KOPT-K1 (cell line): ENCODE measurements at regions not wholly inside any gene's neighbourhood (a gene's known extent, or its start where the extent isn't known, plus 50 kb on each side); places are given as distances from the start of the nearest gene placed in this dataset.

Experiments
- H3K27ac ChIP-seq: fragments of 200-600 bp; sonication (generic); 2 replicates; pipeline ENCODE4 v1.5.1; 2016; ENCODE audit warnings: antibody characterized with exemption, mild to moderate bottlenecking, low read depth, low read length; ENCODE audit not compliant: poor library complexity, severe bottlenecking
- H3K36me3 ChIP-seq: fragments of 200-600 bp; sonication (generic); 2 replicates; pipeline ENCODE4 v1.5.1; 2017; ENCODE audit warnings: antibody characterized with exemption, mild to moderate bottlenecking, low read length, moderate library complexity; ENCODE audit not compliant: insufficient read depth
- H3K9me3 ChIP-seq: fragments of 200-600 bp; sonication (generic); 2 replicates; pipeline ENCODE4 v1.5.1; 2017; ENCODE audit warnings: antibody characterized with exemption, low read length, mild to moderate bottlenecking; ENCODE audit not compliant: insufficient read depth, poor library complexity, severe bottlenecking

DNA sequence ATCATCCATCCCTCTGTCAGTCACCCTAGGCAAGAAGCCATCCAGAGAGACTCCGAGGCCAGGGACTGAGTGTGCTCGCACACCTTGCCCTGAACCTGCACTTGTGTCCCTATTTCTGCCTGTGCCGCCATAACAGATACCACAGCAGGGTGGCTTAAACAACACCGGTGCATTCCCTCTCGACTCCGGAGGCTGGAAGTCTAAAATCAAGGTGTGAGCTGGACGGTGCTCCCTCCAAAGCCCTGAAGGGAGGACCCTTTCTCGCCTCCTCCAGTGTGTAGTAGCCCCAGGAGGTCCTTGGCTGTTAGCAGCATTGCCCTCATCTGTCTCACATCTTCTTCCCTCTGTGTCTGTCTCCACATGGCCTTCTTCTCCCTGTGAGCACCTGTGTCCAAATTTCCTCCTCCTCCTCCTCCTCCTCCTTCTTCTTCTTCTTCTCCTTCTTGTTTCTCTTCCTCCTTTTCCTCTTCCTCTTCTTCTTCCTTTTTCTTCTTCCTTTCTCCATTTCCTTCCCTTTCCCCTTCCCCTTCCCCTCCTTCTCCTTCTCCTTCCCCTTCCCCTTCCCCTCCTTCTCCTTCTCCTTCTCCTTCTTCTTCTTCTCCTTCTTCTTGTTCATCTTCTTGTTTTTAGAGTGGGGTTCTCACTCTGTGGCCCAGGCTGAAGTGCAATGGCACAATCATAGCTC is 98.1 kb upstream of the ENPP6 start:
- no peaks in the 10 kb centered on the region for H3K36me3 ChIP-seq
- H3K9me3 ChIP-seq, result no peaks in the 10 kb centered on the region
- H3K27ac ChIP-seq, result no peak overlapping the region

DNA sequence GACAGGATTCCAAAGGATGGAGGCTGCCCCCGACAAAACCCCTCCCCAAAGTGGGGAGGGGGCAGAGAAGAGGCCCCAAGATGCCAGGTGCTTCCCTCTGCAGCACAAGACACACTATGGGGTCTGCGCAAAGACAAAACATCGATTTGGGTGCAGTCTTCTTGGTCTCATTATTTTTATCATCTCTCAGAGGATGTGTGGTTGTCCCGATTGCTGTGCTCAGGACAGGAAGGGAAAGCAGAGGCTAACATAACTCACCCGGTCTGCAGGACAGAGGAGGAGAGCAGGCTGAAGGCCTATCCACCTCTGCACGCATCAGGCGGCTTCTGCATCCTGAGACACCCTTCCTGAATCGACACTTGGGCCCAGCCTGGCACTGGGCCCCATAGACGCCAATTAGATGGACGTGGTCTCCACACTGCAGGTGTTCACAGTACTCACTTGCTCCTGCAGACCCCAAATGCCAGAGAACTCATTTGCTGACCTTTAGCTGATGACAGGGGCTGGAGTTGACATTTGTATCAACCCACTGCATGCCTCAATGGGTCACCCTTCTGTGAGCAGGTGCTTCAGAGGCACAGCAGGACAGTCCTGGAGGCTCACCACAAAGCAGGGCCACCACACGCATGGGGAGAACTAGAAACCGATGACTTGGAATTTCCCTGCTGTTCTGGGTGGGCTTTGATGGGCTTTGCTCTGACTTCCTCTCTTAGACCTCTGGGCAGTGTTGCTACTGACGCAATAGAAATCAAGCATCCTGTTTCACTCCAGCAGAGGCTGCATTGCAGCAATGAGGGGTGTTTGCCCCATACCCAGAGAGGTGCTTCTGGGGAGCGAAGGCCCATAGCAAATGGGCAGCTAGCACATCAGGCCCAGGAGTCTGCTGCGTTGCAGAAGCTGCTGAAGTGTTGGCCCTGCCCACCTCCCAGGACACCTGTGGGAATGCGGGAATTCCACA is 96.3 kb upstream of the ENPP6 start:
- H3K27ac ChIP-seq, result no peak overlapping the region

DNA sequence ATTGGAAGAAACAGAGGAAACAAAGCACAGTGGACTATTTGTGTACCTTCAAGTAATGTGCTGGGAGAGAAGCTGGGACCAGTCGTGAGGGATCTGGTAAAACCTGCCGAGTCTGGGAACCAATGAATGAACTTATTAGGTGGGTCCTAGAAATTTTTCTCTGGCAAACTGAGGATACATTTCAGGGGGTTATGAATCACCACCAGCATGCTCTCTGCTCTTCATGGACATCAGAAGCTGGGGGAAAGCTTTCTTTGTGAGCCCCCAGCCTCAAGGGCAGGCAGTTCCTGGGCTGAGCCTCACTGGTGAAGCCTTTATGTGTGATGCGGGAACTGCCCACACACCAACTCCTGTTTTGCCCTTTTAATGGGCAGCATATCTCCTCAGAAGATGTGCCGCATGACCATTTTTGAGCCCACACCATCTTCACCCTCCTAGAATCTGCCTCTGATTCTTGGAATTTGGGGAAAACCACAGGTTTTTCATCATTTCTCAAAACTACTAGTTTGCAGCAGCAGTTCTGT is 95.4 kb upstream of the ENPP6 start:
- H3K27ac ChIP-seq, result no peak overlapping the region
- H3K9me3 ChIP-seq, result no peaks in the 10 kb centered on the region
- no peaks in the 10 kb centered on the region for H3K36me3 ChIP-seq

More for the DNA sequence above, 96.3 kb upstream of the ENPP6 start:
- Histone ChIP-seq H3K9me3 (no peaks in the 10 kb centered on the region), H3K36me3 (no peaks in the 10 kb centered on the region)

DNA sequence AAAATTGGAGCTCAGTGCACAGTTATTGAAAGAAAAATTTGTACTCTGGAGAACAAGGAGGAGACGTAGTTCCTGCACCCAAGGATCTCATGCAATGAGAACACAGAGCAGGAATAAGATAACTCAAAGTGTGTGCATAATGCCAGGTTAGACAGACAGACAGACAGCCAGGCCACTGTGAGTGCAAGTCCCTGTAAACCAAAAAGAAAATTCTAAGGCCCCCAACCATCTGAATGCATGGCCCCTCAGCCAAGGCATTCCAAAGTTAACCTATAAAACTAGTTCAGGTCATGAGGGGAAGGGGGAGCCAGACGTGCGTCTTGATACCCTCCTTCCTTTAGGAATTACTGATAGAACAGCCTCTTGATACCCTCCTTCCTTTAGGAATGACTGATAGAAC is 94.5 kb upstream of the ENPP6 start:
- no peaks in the 10 kb centered on the region for H3K9me3 ChIP-seq
- no peak overlapping the region for H3K27ac ChIP-seq
- no peaks in the 10 kb centered on the region for H3K36me3 ChIP-seq

DNA sequence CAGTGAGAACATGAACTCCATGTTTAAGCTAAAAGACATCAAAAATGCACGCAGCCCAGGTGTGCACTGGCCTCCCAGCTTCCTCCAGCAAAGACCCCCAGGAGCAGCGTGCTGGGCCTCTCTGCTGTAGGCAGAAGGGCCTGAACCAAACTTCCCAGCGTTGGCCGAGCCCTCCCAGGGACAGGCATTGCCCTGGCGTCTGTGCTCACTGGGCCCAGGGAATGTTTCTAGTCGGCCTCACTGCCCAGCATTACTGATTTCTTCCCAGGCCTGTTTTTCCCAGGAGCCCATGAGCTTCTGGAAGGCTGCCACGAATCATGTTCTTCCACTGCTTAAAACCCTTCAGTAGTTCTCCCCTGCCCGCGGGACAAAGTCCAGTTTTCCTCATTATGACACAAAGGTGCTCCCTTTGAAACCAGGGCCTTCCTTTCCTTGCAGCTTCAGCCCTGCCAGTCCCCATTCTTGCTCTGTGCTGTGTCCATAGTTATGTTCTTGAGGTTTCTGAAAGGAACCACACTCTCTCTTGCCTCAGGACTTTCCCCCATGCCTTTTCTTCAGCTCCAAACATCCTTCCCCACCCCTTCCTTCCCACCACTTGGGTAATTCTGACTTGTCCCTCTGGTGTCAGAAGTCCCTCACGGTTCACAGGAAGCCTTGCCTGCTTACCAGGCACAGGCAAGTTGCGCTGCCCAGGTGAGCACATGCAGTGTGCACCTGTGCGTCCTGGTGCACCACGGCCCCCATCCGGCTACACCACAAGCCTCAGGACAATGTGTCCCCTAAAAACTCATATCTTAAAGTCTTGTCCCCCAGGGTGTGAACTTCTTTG is 93.4 kb upstream of the ENPP6 start:
- no peaks in the 10 kb centered on the region for H3K9me3 ChIP-seq
- no peak overlapping the region for H3K27ac ChIP-seq
- H3K36me3 ChIP-seq, result no peaks in the 10 kb centered on the region

DNA sequence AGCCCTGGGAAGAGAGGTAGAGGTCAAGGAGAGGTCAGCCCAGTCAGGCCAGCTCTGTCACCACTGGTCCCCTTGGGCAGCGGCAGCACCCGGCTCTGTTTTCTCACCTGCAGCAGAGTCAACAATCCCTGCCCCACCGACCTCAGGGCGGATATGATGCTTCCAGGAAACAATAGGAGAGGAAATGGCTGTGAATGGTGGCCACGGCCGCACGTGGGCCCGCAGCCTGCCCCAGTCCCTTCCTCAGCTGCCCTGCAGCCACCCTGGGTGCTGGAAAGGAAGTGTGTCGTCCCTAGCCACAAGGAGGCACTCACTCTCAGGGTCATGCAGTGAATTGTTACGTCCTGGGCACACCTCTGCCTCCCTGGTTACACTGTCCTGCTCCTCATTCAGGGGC is 92.5 kb upstream of the ENPP6 start:
- Histone ChIP-seq H3K9me3 (peaks cover under 1% of the 10 kb centered on the region), H3K27ac (no peak overlapping the region)

DNA sequence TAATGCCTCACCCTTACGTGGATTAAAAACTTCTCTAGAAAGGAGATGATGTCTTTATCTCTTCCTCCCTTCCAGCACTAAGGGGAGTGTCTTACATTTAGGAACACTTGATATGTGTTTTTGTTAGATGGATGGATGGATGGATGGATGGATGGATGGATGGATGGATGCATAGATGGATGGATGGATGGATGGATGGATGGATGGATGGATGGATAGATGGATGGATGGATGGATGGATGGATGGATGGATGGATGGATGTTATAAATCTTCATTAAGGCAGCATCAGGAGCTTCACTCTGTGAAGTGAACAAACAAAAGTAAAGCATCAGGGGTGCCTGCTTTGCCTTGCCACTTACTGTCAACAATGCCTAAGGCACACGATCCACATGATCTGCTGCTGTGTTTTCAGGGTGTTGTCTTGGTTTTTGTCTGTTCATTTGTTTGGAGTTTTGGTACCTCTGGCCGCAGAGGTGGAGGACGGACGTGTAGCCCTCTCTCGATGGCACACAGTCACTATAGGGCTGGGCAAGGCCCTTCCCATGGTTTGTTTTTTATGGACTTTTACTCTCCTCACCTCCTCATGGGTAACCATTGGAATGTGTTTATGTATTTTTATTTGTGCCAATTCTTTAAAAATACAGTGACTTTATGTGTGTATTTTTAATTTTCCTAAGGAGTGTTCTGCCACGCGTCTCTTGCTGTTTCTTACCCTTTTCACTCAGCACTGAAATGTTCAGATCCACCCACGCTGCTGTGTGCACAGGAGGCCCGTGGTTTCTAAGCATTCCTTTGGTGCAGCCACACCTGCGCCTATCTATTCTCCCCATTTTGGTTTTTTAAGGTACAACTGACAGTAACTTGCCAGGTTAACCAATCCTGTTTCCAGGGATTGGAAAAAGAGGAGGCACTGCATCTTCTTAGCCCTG is 91.8 kb upstream of the ENPP6 start:
- Histone ChIP-seq H3K9me3 (peaks cover 7% of the 10 kb centered on the region), H3K36me3 (no peaks in the 10 kb centered on the region), H3K27ac (no peak overlapping the region)

More for the DNA sequence above, 92.5 kb upstream of the ENPP6 start:
- H3K36me3 ChIP-seq, result no peaks in the 10 kb centered on the region

DNA sequence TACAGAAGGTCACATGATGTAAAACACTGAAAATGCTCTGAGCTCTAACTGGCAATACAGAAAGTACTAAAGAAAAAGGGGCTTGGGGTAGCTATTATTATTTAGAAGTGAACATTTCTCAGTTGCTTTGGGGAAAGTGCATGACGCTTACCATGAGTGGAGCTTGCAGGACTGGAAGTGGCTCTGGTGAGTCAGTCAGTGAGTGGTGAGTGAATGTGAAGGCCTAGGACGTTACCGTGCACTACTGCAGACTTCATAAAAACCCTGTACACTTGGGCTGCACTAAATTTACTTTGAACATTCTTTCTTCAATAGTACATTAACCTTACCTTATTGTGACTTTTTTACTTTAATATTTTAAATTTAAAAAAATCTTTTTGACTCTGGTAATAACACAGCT is 89.3 kb upstream of the ENPP6 start:
- Histone ChIP-seq H3K27ac (no peak overlapping the region), H3K36me3 (no peaks in the 10 kb centered on the region)

DNA sequence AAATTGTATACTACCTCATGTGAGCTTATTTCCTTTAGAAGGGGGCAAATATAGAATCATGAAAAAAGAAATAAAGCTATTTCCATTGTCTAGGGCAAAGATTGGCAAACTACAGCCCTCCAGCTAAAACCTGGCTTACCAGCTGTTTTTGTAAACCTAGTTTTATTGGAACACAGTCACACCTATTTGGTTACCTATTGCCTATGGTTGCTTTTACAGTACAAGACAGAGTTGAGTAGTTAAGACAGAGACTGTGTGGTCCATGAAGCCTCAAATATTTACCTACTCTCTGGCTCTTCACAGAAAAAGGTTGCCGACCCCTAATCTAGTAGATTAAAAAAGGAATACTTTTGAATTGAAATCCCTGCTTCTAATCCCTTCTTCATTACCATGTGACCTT is 88.8 kb upstream of the ENPP6 start:
- H3K27ac ChIP-seq, result no peak overlapping the region

More for the DNA sequence above, 89.3 kb upstream of the ENPP6 start:
- peaks cover 10% of the 10 kb centered on the region for H3K9me3 ChIP-seq

DNA sequence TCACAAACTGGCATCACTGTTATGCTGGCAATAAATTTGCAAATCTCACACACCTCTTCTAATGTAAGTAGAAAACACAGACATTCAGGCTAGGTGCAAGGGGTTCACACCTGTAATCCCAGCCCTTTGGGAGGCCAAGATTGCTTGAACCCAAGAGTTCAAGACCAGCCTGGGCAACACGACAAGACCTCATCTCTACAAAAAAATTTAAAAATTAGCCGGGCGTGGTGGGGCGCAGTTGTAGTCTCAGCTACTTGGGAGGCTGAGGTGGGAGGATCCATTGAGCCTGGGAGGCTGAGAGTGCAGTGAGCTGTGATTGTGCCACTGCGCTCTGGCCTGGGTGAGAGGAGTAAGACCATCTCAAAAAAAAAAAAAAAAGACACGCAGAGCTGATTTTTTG is 83.1 kb upstream of the ENPP6 start:
- H3K36me3 ChIP-seq, result no peaks in the 10 kb centered on the region
- H3K9me3 ChIP-seq, result peaks cover 10% of the 10 kb centered on the region
- no peak overlapping the region for H3K27ac ChIP-seq

More for the DNA sequence above, 88.8 kb upstream of the ENPP6 start:
- H3K9me3 ChIP-seq, result peaks cover 10% of the 10 kb centered on the region
- H3K36me3 ChIP-seq, result no peaks in the 10 kb centered on the region

DNA sequence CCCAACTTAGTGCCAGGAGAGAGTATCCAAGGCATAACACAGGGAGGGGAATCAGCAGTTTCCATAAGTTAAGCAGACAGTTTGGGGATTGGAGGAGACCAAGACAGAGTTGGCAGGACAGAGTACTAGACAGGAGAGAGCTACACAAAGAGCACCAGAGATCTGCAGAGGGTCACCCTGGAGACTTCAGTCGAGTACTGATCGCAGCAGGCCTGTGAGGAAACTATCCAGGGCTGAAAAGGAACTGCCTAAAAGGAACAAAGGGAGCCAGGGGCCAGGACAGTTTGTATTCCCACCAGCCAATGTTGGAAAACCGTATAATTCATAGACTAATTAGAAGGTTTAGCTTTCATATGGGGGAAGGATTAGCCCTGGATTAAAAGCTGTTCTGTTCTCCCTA is 80.6 kb upstream of the ENPP6 start:
- H3K27ac ChIP-seq, result no peak overlapping the region
- no peaks in the 10 kb centered on the region for H3K36me3 ChIP-seq
- no peaks in the 10 kb centered on the region for H3K9me3 ChIP-seq

DNA sequence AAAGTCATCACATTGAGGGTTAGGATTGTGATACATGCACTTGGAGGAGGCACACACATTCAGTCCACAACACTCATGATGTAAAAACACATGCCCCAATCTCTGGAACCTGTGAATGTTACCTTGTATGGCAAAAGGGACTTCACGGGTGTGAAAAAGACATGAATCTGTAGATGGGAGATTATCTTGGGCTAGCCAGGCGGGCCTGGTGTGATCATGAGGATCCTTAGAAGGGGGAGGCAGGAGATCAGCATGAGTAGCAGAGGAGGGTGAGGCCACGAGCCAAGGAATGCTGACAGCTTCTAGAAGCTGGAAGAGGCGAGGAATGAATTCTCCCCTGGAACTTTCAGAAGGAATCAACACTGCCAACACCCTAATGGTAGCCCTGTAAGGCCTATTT is 77.5 kb upstream of the ENPP6 start:
- Histone ChIP-seq H3K27ac (no peak overlapping the region), H3K36me3 (no peaks in the 10 kb centered on the region), H3K9me3 (no peaks in the 10 kb centered on the region)

DNA sequence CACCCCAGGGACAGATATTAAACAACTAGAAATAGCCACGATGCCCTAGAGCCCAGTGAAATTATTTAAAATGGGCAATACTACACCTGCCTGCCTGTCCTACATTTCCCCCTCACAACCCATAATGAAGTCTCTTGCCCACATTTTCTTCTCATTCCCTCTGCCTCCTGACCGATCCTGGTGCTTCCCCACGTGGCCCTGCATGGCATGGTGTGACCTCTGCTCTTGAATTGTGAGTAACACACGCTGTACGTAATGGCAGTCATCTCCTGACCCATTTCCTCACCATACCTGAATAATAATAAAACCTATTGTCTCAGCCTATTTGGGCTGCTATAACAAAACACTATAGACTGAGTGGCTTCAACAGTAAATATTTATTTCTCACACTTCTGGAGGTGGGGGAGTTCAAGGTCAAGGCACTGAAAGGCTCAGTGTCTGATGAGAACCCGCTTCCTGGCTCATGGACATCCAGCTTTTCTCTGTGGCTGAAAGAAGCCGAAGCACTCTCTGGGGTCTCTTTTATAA is 77.0 kb upstream of the ENPP6 start:
- Histone ChIP-seq H3K36me3 (no peaks in the 10 kb centered on the region), H3K27ac (no peak overlapping the region), H3K9me3 (no peaks in the 10 kb centered on the region)

DNA sequence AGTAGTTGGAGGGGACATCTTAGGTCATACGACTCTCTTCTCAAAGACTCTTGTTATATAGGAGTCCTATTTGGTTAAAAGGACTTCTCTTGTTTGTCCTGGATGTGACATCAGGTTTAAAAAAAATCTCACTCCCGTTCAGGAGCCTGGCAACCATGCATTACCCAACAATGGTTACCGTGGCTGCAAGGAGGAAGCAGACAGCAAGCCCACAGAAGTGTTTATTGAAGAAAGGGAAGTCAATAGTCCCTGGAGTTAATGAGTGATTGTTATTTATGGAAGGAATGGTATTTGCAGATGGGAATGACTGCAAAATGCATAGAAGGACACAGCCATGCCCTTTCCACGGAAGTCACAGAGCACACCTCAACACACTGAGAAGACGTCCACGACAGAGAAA is 75.9 kb upstream of the ENPP6 start:
- H3K9me3 ChIP-seq, result no peaks in the 10 kb centered on the region
- H3K36me3 ChIP-seq, result no peaks in the 10 kb centered on the region
- H3K27ac ChIP-seq, result no peak overlapping the region
